AG20443 (cell line): ENCODE measurements at regions not wholly inside any gene's neighbourhood (a gene's known extent, or its start where the extent isn't known, plus 50 kb on each side); places are given as distances from the start of the nearest gene placed in this dataset.

ENCODE experiments used
- DNase-seq: peaks from one replicate; pipeline ENCODE4 v3.0.0; 2012; ENCODE audit warnings: low spot score, mixed read lengths

- DNase-seq = no peak
Measured at GRCh38 chr12:60872219-60872618, 1276.4 kb downstream of the SLC16A7 start.

- no peak for DNase-seq
Measured at GRCh38 chr12:60872850-60873713, 1277.3 kb downstream of the SLC16A7 start.

GRCh38 chr12:60874091-60874490, 1278.3 kb downstream of the SLC16A7 start:
- DNase-seq = no peak

- DNase-seq = no peak
Measured at GRCh38 chr12:60920841-60921495, 1325.1 kb downstream of the SLC16A7 start.

- no peak for DNase-seq
Measured at GRCh38 chr12:60921541-60921940, 1325.7 kb downstream of the SLC16A7 start.

- DNase-seq = no peak
Measured at GRCh38 chr12:60926256-60926655, 1330.4 kb downstream of the SLC16A7 start.

- no peak for DNase-seq
Measured at GRCh38 chr12:60930151-60930550, 1330.1 kb upstream of the USP15 start.

- no peak for DNase-seq
Measured at GRCh38 chr12:60935981-60936761, 1324.0 kb upstream of the USP15 start.

GRCh38 chr12:60947533-60947932, 1312.7 kb upstream of the USP15 start:
- DNase-seq = no peak

- no peak for DNase-seq
Measured at GRCh38 chr12:60967128-60967527, 1293.1 kb upstream of the USP15 start.

GRCh38 chr12:60977966-60978365, 1282.2 kb upstream of the USP15 start:
- no peak for DNase-seq

GRCh38 chr12:60980558-60980957, 1279.6 kb upstream of the USP15 start:
- no peak for DNase-seq

- DNase-seq = no peak
Measured at GRCh38 chr12:60981473-60981872, 1278.7 kb upstream of the USP15 start.

- no peak for DNase-seq
Measured at GRCh38 chr12:60992087-60992486, 1268.1 kb upstream of the USP15 start.

- no peak for DNase-seq
Measured at GRCh38 chr12:60995256-60995825, 1264.9 kb upstream of the USP15 start.

- no peak for DNase-seq
Measured at GRCh38 chr12:60997869-60998378, 1262.3 kb upstream of the USP15 start.

- no peak for DNase-seq
Measured at GRCh38 chr12:61009192-61009591, 1251.0 kb upstream of the USP15 start.

GRCh38 chr12:61011767-61012423, 1248.3 kb upstream of the USP15 start:
- no peak for DNase-seq

GRCh38 chr12:61018571-61018970, 1241.6 kb upstream of the USP15 start:
- DNase-seq = no peak

- DNase-seq = no peak
Measured at GRCh38 chr12:61023231-61023630, 1237.0 kb upstream of the USP15 start.

GRCh38 chr12:61029516-61029915, 1230.7 kb upstream of the USP15 start:
- DNase-seq = no peak

- DNase-seq = no peak
Measured at GRCh38 chr12:61037792-61038191, 1222.4 kb upstream of the USP15 start.
